Neural cell (in vitro differentiated cells): ENCODE measurements at regions not wholly inside any gene's neighbourhood (a gene's known extent, or its start where the extent isn't known, plus 50 kb on each side); places are given as distances from the start of the nearest gene placed in this dataset.
"Not testable (repeated sequence)": the region's sequence is repeated elsewhere in the genome, so short reads cannot be mapped to it uniquely, and the experiment has no call there.

Experiments used
- H2AFZ ChIP-seq: fragments of 200-600, 300-800 bp; sonication (generic), shearing (Covaris generic); 2 replicates; pipeline ENCODE4 v1.6.0; 2014; ENCODE audit warnings: low read depth, mild to moderate bottlenecking, antibody characterized with exemption, low read length, moderate library complexity
- H3F3A ChIP-seq: fragments of 200-600 bp; shearing (Covaris generic); 2 replicates; pipeline ENCODE4 v1.6.1; 2016; ENCODE audit warnings: mild to moderate bottlenecking, moderate library complexity, mixed read lengths, antibody characterized with exemption, low read length; ENCODE audit not compliant: insufficient read depth, poor library complexity, severe bottlenecking
- H3K27ac ChIP-seq: fragments of 200-600, 300-800 bp; sonication (generic), shearing (Covaris generic); 2 replicates; pipeline ENCODE4 v1.5.1; 2014; ENCODE audit warnings: mild to moderate bottlenecking, low read length, moderate library complexity
- H3K27me3 ChIP-seq: fragments of 300-800, 200-600 bp; sonication (generic), shearing (Covaris generic); 2 replicates; pipeline ENCODE4 v1.6.0; 2014; ENCODE audit warnings: mild to moderate bottlenecking, low read depth, low read length, moderate library complexity; ENCODE audit not compliant: insufficient read depth
- H3K36me3 ChIP-seq: fragments of 300-800, 200-600 bp; sonication (generic), shearing (Covaris generic); 2 replicates; pipeline ENCODE4 v1.5.1; 2014; ENCODE audit warnings: mild to moderate bottlenecking, antibody characterized with exemption, low read length, moderate library complexity; ENCODE audit not compliant: insufficient read depth
- H3K4me2 ChIP-seq: fragments of 300-800, 200-600 bp; sonication (generic), shearing (Covaris generic); 2 replicates; pipeline ENCODE4 v1.6.0; 2014; ENCODE audit warnings: mild to moderate bottlenecking, low read length
- H3K4me3 ChIP-seq: fragments of 300-800, 200-600 bp; sonication (generic), shearing (Covaris generic); 2 replicates; pipeline ENCODE4 v1.5.1; 2014; ENCODE audit warnings: mild to moderate bottlenecking, low read length, moderate library complexity
- H3K79me2 ChIP-seq: fragments of 200-600 bp; shearing (Covaris generic); replicated peaks from 2 replicates; pipeline ENCODE4 v1.6.0; 2014; ENCODE audit warnings: mild to moderate bottlenecking, low read length, moderate library complexity; ENCODE audit not compliant: insufficient read depth
- H3K9ac ChIP-seq: fragments of 300-800, 200-600 bp; sonication (generic), shearing (Covaris generic); 2 replicates; pipeline ENCODE4 v1.6.1; 2016; ENCODE audit warnings: mild to moderate bottlenecking, low read length, mixed read lengths
- H3K9me2 ChIP-seq: fragments of 200-600 bp; shearing (Covaris generic); 2 replicates; pipeline ENCODE4 v1.6.1; 2016; ENCODE audit warnings: mild to moderate bottlenecking, low read length, mixed read lengths; ENCODE audit not compliant: insufficient read depth
- H3K9me3 ChIP-seq: fragments of 200-600, 300-800 bp; sonication (generic), shearing (Covaris generic); 2 replicates; pipeline ENCODE4 v1.6.1; 2016; ENCODE audit warnings: mild to moderate bottlenecking, mixed run types, low read length, moderate library complexity, mixed read lengths
- H4K20me1 ChIP-seq: fragments of 200-600 bp; shearing (Covaris generic); 2 replicates; pipeline ENCODE4 v1.6.1; 2016; ENCODE audit warnings: mild to moderate bottlenecking, mixed run types; ENCODE audit not compliant: insufficient read depth
- EP300 ChIP-seq: fragments of 450-650 bp; conservative IDR thresholded peaks from 2 replicates; pipeline ENCODE4 v1.6.1; 2014; ENCODE audit warnings: antibody characterized with exemption, mild to moderate bottlenecking, moderate library complexity; ENCODE audit not compliant: poor library complexity, severe bottlenecking
- EZH2 ChIP-seq: fragments of 200-600, 300-800 bp; shearing (Covaris generic), sonication (generic); IDR thresholded peaks from 2 replicates; pipeline ENCODE4 v1.6.1; 2014; ENCODE audit warnings: antibody characterized with exemption, low read length, borderline replicate concordance, mild to moderate bottlenecking; ENCODE audit not compliant: insufficient read depth, poor library complexity, severe bottlenecking
- MXI1 ChIP-seq: fragments of 450-650 bp; conservative IDR thresholded peaks from 2 replicates; pipeline ENCODE4 v1.6.1; 2014; ENCODE audit warnings: antibody characterized with exemption, mild to moderate bottlenecking; ENCODE audit not compliant: poor library complexity, severe bottlenecking
- POLR2AphosphoS5 ChIP-seq: IDR thresholded peaks from 2 replicates; pipeline ENCODE4 v1.6.1; 2012
- RAD21 ChIP-seq: fragments of 450-650 bp; conservative IDR thresholded peaks from 2 replicates; pipeline ENCODE4 v1.6.1; 2014; ENCODE audit warnings: antibody characterized with exemption, mild to moderate bottlenecking, moderate library complexity
- SMC3 ChIP-seq: fragments of 450-650 bp; conservative IDR thresholded peaks from 2 replicates; pipeline ENCODE4 v1.6.1; 2014; ENCODE audit warnings: antibody characterized with exemption, mild to moderate bottlenecking, moderate library complexity; ENCODE audit not compliant: poor library complexity
- TAF1 ChIP-seq: IDR thresholded peaks from 2 replicates; pipeline ENCODE4 v1.6.1; 2012; ENCODE audit warnings: low read depth
- TF ChIP-seq, protein P1 (sequence below): IDR thresholded peaks from 2 replicates; pipeline ENCODE4 v1.6.1; 2012; ENCODE audit warnings: borderline replicate concordance
- TF ChIP-seq, protein P2 (sequence below): fragments of 450-650 bp; IDR thresholded peaks from 2 replicates; pipeline ENCODE4 v1.5.1; 2014; ENCODE audit warnings: antibody characterized with exemption, mild to moderate bottlenecking, moderate library complexity; ENCODE audit not compliant: poor library complexity, severe bottlenecking

- Histone ChIP-seq H3K9me2 (no peaks in the 10 kb centered on the region), H2AFZ (no peak overlapping the region), H3K27me3 (no peaks in the 10 kb centered on the region), H3K36me3 (no peaks in the 10 kb centered on the region), H3K9ac (no peak overlapping the region), H3K4me2 (no peak overlapping the region), H3K9me3 (no peaks in the 10 kb centered on the region), H3K79me2 (no peaks in the 10 kb centered on the region), H3K4me3 (no peak overlapping the region), H3K27ac (no peak overlapping the region), H3F3A (no peaks in the 10 kb centered on the region), H4K20me1 (no peaks in the 10 kb centered on the region)
- TF ChIP-seq MXI1, result no peak
- TF ChIP-seq, protein P1, sequence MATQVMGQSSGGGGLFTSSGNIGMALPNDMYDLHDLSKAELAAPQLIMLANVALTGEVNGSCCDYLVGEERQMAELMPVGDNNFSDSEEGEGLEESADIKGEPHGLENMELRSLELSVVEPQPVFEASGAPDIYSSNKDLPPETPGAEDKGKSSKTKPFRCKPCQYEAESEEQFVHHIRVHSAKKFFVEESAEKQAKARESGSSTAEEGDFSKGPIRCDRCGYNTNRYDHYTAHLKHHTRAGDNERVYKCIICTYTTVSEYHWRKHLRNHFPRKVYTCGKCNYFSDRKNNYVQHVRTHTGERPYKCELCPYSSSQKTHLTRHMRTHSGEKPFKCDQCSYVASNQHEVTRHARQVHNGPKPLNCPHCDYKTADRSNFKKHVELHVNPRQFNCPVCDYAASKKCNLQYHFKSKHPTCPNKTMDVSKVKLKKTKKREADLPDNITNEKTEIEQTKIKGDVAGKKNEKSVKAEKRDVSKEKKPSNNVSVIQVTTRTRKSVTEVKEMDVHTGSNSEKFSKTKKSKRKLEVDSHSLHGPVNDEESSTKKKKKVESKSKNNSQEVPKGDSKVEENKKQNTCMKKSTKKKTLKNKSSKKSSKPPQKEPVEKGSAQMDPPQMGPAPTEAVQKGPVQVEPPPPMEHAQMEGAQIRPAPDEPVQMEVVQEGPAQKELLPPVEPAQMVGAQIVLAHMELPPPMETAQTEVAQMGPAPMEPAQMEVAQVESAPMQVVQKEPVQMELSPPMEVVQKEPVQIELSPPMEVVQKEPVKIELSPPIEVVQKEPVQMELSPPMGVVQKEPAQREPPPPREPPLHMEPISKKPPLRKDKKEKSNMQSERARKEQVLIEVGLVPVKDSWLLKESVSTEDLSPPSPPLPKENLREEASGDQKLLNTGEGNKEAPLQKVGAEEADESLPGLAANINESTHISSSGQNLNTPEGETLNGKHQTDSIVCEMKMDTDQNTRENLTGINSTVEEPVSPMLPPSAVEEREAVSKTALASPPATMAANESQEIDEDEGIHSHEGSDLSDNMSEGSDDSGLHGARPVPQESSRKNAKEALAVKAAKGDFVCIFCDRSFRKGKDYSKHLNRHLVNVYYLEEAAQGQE, result no peak
- no peak for TF ChIP-seq EP300
- no peak for TF ChIP-seq EZH2
- TF ChIP-seq, protein P2, sequence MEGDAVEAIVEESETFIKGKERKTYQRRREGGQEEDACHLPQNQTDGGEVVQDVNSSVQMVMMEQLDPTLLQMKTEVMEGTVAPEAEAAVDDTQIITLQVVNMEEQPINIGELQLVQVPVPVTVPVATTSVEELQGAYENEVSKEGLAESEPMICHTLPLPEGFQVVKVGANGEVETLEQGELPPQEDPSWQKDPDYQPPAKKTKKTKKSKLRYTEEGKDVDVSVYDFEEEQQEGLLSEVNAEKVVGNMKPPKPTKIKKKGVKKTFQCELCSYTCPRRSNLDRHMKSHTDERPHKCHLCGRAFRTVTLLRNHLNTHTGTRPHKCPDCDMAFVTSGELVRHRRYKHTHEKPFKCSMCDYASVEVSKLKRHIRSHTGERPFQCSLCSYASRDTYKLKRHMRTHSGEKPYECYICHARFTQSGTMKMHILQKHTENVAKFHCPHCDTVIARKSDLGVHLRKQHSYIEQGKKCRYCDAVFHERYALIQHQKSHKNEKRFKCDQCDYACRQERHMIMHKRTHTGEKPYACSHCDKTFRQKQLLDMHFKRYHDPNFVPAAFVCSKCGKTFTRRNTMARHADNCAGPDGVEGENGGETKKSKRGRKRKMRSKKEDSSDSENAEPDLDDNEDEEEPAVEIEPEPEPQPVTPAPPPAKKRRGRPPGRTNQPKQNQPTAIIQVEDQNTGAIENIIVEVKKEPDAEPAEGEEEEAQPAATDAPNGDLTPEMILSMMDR, result no peak
- TF ChIP-seq POLR2AphosphoS5, result no peak
- TF ChIP-seq TAF1, result no peak
- no peak for TF ChIP-seq SMC3
- no peak for TF ChIP-seq RAD21
Observed at GRCh38 chr13:90938848-90939247, 408.6 kb upstream of the MIR17HG start.

GRCh38 chr13:90943946-90944345 is 403.5 kb upstream of the MIR17HG start:
- H3K9me3 ChIP-seq, result no peaks in the 10 kb centered on the region
- H3K9ac ChIP-seq, result no peak overlapping the region
- TF ChIP-seq MXI1 (no peak), TAF1 (no peak), SMC3 (no peak), RAD21 (no peak), EP300 (no peak), EZH2 (no peak), POLR2AphosphoS5 (no peak)
- TF ChIP-seq, protein P1, result no peak
- TF ChIP-seq, protein P2, result no peak
- H3K4me2 ChIP-seq, result no peak overlapping the region
- H3K27me3 ChIP-seq, result no peaks in the 10 kb centered on the region
- H3K79me2 ChIP-seq, result no peaks in the 10 kb centered on the region
- H3K9me2 ChIP-seq, result no peaks in the 10 kb centered on the region
- H3F3A ChIP-seq, result no peaks in the 10 kb centered on the region
- no peak overlapping the region for H3K27ac ChIP-seq
- H3K36me3 ChIP-seq, result no peaks in the 10 kb centered on the region
- H4K20me1 ChIP-seq, result no peaks in the 10 kb centered on the region
- H2AFZ ChIP-seq, result no peak overlapping the region
- H3K4me3 ChIP-seq, result no peak overlapping the region

DNA sequence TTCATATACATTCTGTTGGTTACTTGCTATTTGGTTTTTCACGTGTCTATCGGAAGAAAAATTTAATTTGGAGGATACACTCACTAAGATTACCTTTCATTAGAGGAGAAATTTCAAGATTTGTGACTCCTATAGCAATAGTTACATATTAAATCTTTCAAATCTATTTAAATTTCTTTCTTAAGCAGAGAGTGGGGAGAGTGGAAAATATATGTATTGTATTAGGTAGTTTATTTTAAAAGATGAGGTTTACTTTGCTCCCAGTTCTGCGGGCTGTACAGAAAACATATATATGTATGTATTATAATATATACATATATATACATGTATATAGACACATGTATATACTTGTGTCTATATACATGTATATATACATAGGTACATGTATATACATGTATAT is 402.3 kb upstream of the MIR17HG start:
- not testable (repeated sequence) for H3K4me2 ChIP-seq, H3K27ac ChIP-seq, H3K4me3 ChIP-seq, H3K9me2 ChIP-seq, H4K20me1 ChIP-seq, H3K79me2 ChIP-seq, H3K27me3 ChIP-seq, H3K9ac ChIP-seq, H3F3A ChIP-seq, H3K9me3 ChIP-seq, H3K36me3 ChIP-seq, H2AFZ ChIP-seq
